SK-N-DZ (cell line): ENCODE measurements at regions not wholly inside any gene's neighbourhood (a gene's known extent, or its start where the extent isn't known, plus 50 kb on each side); places are given as distances from the start of the nearest gene placed in this dataset.

ENCODE experiments used
- DNase-seq: peaks from one replicate; pipeline ENCODE4 v3.0.0-alpha.2; 2015; ENCODE audit warnings: low spot score

GRCh38 chr4:149121023-149121404 lies 678.8 kb upstream of the NR3C2 start:
- no peak for DNase-seq

GRCh38 chr4:149120331-149121022 lies 678.3 kb upstream of the NR3C2 start:
- DNase-seq, result no peak

- no peak for DNase-seq
Observed at GRCh38 chr4:149116806-149117205, 674.6 kb upstream of the NR3C2 start.

- no peak for DNase-seq
Observed at GRCh38 chr4:149113804-149114430, 671.7 kb upstream of the NR3C2 start.

- no peak for DNase-seq
Observed at GRCh38 chr4:149112109-149112508, 669.9 kb upstream of the NR3C2 start.

- no peak for DNase-seq
Observed at GRCh38 chr4:149110481-149110880, 668.3 kb upstream of the NR3C2 start.

- DNase-seq, result no peak
Observed at GRCh38 chr4:149108626-149109025, 666.4 kb upstream of the NR3C2 start.

GRCh38 chr4:149102765-149103164 lies 660.6 kb upstream of the NR3C2 start:
- DNase-seq, result no peak

- DNase-seq, result no peak
Observed at GRCh38 chr4:149101649-149102048, 659.4 kb upstream of the NR3C2 start.

GRCh38 chr4:149095811-149096210 lies 653.6 kb upstream of the NR3C2 start:
- DNase-seq, result no peak

GRCh38 chr4:149095001-149095400 lies 652.8 kb upstream of the NR3C2 start:
- no peak for DNase-seq

GRCh38 chr4:149084144-149084543 lies 641.9 kb upstream of the NR3C2 start:
- DNase-seq, result no peak

- no peak for DNase-seq
Observed at GRCh38 chr4:149077181-149077580, 635.0 kb upstream of the NR3C2 start.

GRCh38 chr4:149076401-149076800 lies 634.2 kb upstream of the NR3C2 start:
- no peak for DNase-seq

- no peak for DNase-seq
Observed at GRCh38 chr4:149072384-149072783, 630.2 kb upstream of the NR3C2 start.

- DNase-seq, result no peak
Observed at GRCh38 chr4:149065753-149066152, 623.5 kb upstream of the NR3C2 start.

GRCh38 chr4:149062997-149063396 lies 620.8 kb upstream of the NR3C2 start:
- no peak for DNase-seq

GRCh38 chr4:149057594-149057993 lies 615.4 kb upstream of the NR3C2 start:
- no peak for DNase-seq

- DNase-seq, result no peak
Observed at GRCh38 chr4:149056615-149057014, 614.4 kb upstream of the NR3C2 start.

- no peak for DNase-seq
Observed at GRCh38 chr4:149055624-149056023, 613.4 kb upstream of the NR3C2 start.

- no peak for DNase-seq
Observed at GRCh38 chr4:149050840-149051239, 608.6 kb upstream of the NR3C2 start.

GRCh38 chr4:149048451-149049143 lies 606.4 kb upstream of the NR3C2 start:
- DNase-seq, result no peak

- DNase-seq, result no peak
Observed at GRCh38 chr4:149047368-149047767, 605.2 kb upstream of the NR3C2 start.
